ENCODE measurements at regions not wholly inside any gene's neighbourhood (a gene's known extent, or its start where the extent isn't known, plus 50 kb on each side); places are given as distances from the start of the nearest gene placed in this dataset.

GRCh38 chr5:30831605-30832004 lies 361.9 kb upstream of the CDH6 start:
- no peak overlapping the region for H3K27ac ChIP-seq (ENCODE audit: low read depth, low read length)
- H4K20me1 ChIP-seq (ENCODE audit: insufficient read depth, low read length), result no peaks in the 10 kb centered on the region
- no peaks in the 10 kb centered on the region for H3K27me3 ChIP-seq (ENCODE audit: insufficient read depth, low read length)
- H3K9me3 ChIP-seq (ENCODE audit: low read depth, low read length), result peaks cover 3% of the 10 kb centered on the region
- H3K36me3 ChIP-seq (ENCODE audit: insufficient read depth, low read length), result no peaks in the 10 kb centered on the region
- no peak for TF ChIP-seq CTCF (IDR thresholded peaks at IDR 0.05; ENCODE audit: extremely low read depth, low read depth, low read length)
- DNase-seq (ENCODE audit: insufficient read length, low spot score, missing footprints), result no peak
- no peaks in the 10 kb centered on the region for H3K79me2 ChIP-seq (ENCODE audit: insufficient read depth, low read length)
- H3K4me1 ChIP-seq (ENCODE audit: insufficient read depth, low read length), result no peaks in the 10 kb centered on the region
- no peak overlapping the region for H2AFZ ChIP-seq (ENCODE audit: low read length)
- no peak overlapping the region for H3K4me3 ChIP-seq (ENCODE audit: insufficient read depth, low read length)
- no peak overlapping the region for H3K4me2 ChIP-seq (ENCODE audit: insufficient read depth, low read length)

GRCh38 chr5:30831123-30831522 lies 362.4 kb upstream of the CDH6 start:
- Histone ChIP-seq H3K4me3 (ENCODE audit: insufficient read depth, low read length) (no peak overlapping the region), H3K4me2 (ENCODE audit: insufficient read depth, low read length) (no peak overlapping the region), H3K27me3 (ENCODE audit: insufficient read depth, low read length) (no peaks in the 10 kb centered on the region), H3K9me3 (ENCODE audit: low read depth, low read length) (peaks cover 3% of the 10 kb centered on the region), H3K36me3 (ENCODE audit: insufficient read depth, low read length) (no peaks in the 10 kb centered on the region), H2AFZ (ENCODE audit: low read length) (no peak overlapping the region), H3K27ac (ENCODE audit: low read depth, low read length) (no peak overlapping the region), H3K79me2 (ENCODE audit: insufficient read depth, low read length) (no peaks in the 10 kb centered on the region), H3K4me1 (ENCODE audit: insufficient read depth, low read length) (no peaks in the 10 kb centered on the region), H4K20me1 (ENCODE audit: insufficient read depth, low read length) (no peaks in the 10 kb centered on the region)
- DNase-seq (ENCODE audit: insufficient read length, low spot score, missing footprints), result no peak
- no peak for TF ChIP-seq CTCF (IDR thresholded peaks at IDR 0.05; ENCODE audit: extremely low read depth, low read depth, low read length)

DNA sequence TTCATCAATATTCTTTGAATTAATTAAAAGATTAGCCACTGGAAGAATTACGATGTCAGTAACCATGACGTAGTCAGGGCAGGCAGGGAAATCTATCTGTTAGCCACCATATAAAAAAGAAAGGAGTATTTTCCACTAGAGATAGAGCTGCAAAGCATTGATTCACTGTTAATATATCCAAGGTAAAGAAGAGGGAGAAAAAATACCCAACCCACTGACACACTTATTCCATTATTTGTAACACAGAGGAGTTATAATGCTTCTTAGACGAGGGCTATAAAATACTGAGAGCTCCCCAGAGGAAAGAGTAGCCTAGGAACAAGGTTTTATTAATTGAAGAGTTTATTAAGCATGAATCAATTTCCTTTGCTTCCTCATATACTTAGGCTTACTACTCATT lies 382.2 kb upstream of the CDH6 start:
- no peaks in the 10 kb centered on the region for H3K27me3 ChIP-seq (ENCODE audit: insufficient read depth, low read length)
- no peaks in the 10 kb centered on the region for H3K36me3 ChIP-seq (ENCODE audit: insufficient read depth, low read length)
- no peak for DNase-seq (ENCODE audit: insufficient read length, low spot score, missing footprints)
- no peaks in the 10 kb centered on the region for H3K79me2 ChIP-seq (ENCODE audit: insufficient read depth, low read length)
- H3K4me2 ChIP-seq (ENCODE audit: insufficient read depth, low read length), result no peak overlapping the region
- H4K20me1 ChIP-seq (ENCODE audit: insufficient read depth, low read length), result no peaks in the 10 kb centered on the region
- no peak overlapping the region for H3K4me3 ChIP-seq (ENCODE audit: insufficient read depth, low read length)
- H3K27ac ChIP-seq (ENCODE audit: low read depth, low read length), result no peak overlapping the region
- H3K4me1 ChIP-seq (ENCODE audit: insufficient read depth, low read length), result no peaks in the 10 kb centered on the region
- TF ChIP-seq CTCF (IDR thresholded peaks at IDR 0.05; ENCODE audit: extremely low read depth, low read depth, low read length), result no peak
- no peak overlapping the region for H2AFZ ChIP-seq (ENCODE audit: low read length)
- H3K9me3 ChIP-seq (ENCODE audit: low read depth, low read length), result no peaks in the 10 kb centered on the region

GRCh38 chr5:30809933-30810332 lies 383.6 kb upstream of the CDH6 start:
- no peak overlapping the region for H2AFZ ChIP-seq (ENCODE audit: low read length)
- H3K4me2 ChIP-seq (ENCODE audit: insufficient read depth, low read length), result no peak overlapping the region
- H3K79me2 ChIP-seq (ENCODE audit: insufficient read depth, low read length), result no peaks in the 10 kb centered on the region
- DNase-seq (ENCODE audit: insufficient read length, low spot score, missing footprints), result no peak
- H3K36me3 ChIP-seq (ENCODE audit: insufficient read depth, low read length), result no peaks in the 10 kb centered on the region
- no peak overlapping the region for H3K27ac ChIP-seq (ENCODE audit: low read depth, low read length)
- no peaks in the 10 kb centered on the region for H4K20me1 ChIP-seq (ENCODE audit: insufficient read depth, low read length)
- H3K9me3 ChIP-seq (ENCODE audit: low read depth, low read length), result no peaks in the 10 kb centered on the region
- H3K4me3 ChIP-seq (ENCODE audit: insufficient read depth, low read length), result no peak overlapping the region
- no peak for TF ChIP-seq CTCF (IDR thresholded peaks at IDR 0.05; ENCODE audit: extremely low read depth, low read depth, low read length)
- no peaks in the 10 kb centered on the region for H3K4me1 ChIP-seq (ENCODE audit: insufficient read depth, low read length)
- no peaks in the 10 kb centered on the region for H3K27me3 ChIP-seq (ENCODE audit: insufficient read depth, low read length)

Measured in osteoblast (primary cell).